PC-3 (cell line): ENCODE measurements at regions not wholly inside any gene's neighbourhood (a gene's known extent, or its start where the extent isn't known, plus 50 kb on each side); places are given as distances from the start of the nearest gene placed in this dataset.

ENCODE experiments used
- ATAC-seq: fragments of 200-7000 bp; cut with Tn5 transposase; 2 replicates; pipeline ENCODE4 v1.9.1; 2020; ENCODE audit warnings: mild to moderate bottlenecking, moderate library complexity
- BruUV-seq: library from RNA; stranded (reverse); fragments of 400-500 nt; replicated peaks from 2 replicates; lab custom pipeline; 2021; lab: Mats Ljungman, UMichigan
- CTCF ChIA-PET: fragments of 300-600 bp; sonication (Branson Sonifier 250); formaldehyde crosslinking; loops from one replicate; lab custom pipeline; 2022; ENCODE audit warnings: antibody characterized with exemption; lab: Charles Lee
- POLR2A ChIA-PET: fragments of 300-600 bp; sonication (Branson Sonifier 250); formaldehyde crosslinking; loops from one replicate; lab custom pipeline; 2022; ENCODE audit warnings: antibody characterized with exemption; ENCODE audit not compliant: unreplicated experiment; lab: Charles Lee
- DNase-seq: peaks from one replicate; pipeline ENCODE4 v3.0.0-alpha.2; 2015
- H2AFZ ChIP-seq: fragments of 300-600 bp; sonication (generic); 2 replicates; pipeline ENCODE4 v1.6.0; 2016; ENCODE audit warnings: antibody characterized with exemption, low read length
- H3F3A ChIP-seq: fragments of 300-600 bp; sonication (generic); one replicate; pipeline ENCODE4 v1.6.0; 2017; ENCODE audit warnings: antibody characterized with exemption, low read length, control low read depth, mild to moderate bottlenecking; ENCODE audit not compliant: unreplicated experiment
- H3K27ac ChIP-seq: fragments of 300-600 bp; sonication (generic); 2 replicates; pipeline ENCODE4 v1.5.1; 2016; ENCODE audit warnings: mild to moderate bottlenecking, low read length
- H3K27me3 ChIP-seq: fragments of 300-600 bp; sonication (generic); 2 replicates; pipeline ENCODE4 v1.6.1; 2016; ENCODE audit warnings: low read length, mixed read lengths
- H3K36me3 ChIP-seq: fragments of 300-600 bp; sonication (generic); 2 replicates; pipeline ENCODE4 v1.6.1; 2016; ENCODE audit warnings: low read depth, mixed run types, low read length, mixed read lengths
- H3K4me1 ChIP-seq: fragments of 300-600 bp; sonication (generic); 2 replicates; pipeline ENCODE4 v1.5.1; 2016; ENCODE audit warnings: low read length; ENCODE audit not compliant: insufficient read depth
- H3K4me2 ChIP-seq: fragments of 300-600 bp; sonication (generic); 2 replicates; pipeline ENCODE4 v1.6.0; 2016; ENCODE audit warnings: low read length
- H3K4me3 ChIP-seq: fragments of 300-600 bp; sonication (generic); 2 replicates; pipeline ENCODE4 v1.5.1; 2016; ENCODE audit warnings: mild to moderate bottlenecking, low read length, mixed read lengths
- H3K79me2 ChIP-seq: fragments of 300-600 bp; sonication (generic); 2 replicates; pipeline ENCODE4 v1.6.1; 2017; ENCODE audit warnings: low read length, mixed read lengths
- H3K9ac ChIP-seq: fragments of 300-600 bp; sonication (generic); 2 replicates; pipeline ENCODE4 v1.6.0; 2016; ENCODE audit warnings: mild to moderate bottlenecking, low read length
- H3K9me2 ChIP-seq: fragments of 300-600 bp; sonication (generic); replicated peaks from 2 replicates; pipeline ENCODE4 v1.6.1; 2016; ENCODE audit warnings: mixed run types, low read length, mixed read lengths
- H3K9me3 ChIP-seq: fragments of 300-600 bp; sonication (generic); 2 replicates; pipeline ENCODE4 v1.6.1; 2016; ENCODE audit warnings: low read length, mixed read lengths
- H4K20me1 ChIP-seq: fragments of 300-600 bp; sonication (generic); 2 replicates; pipeline ENCODE4 v1.6.1; 2016; ENCODE audit warnings: low read length, mixed read lengths
- CTCF ChIP-seq: fragments of 300-600 bp; sonication (generic); conservative IDR thresholded peaks from 2 replicates; pipeline ENCODE4 v1.5.1; 2017; ENCODE audit warnings: antibody characterized with exemption, low read depth, mild to moderate bottlenecking, low read length
- EZH2 ChIP-seq: fragments of 300-600 bp; sonication (generic); IDR thresholded peaks from one replicate; pipeline ENCODE4 v1.6.1; 2017; ENCODE audit warnings: antibody characterized with exemption, mild to moderate bottlenecking, low read length; ENCODE audit not compliant: unreplicated experiment
- EZH2phosphoT487 ChIP-seq: fragments of 300-600 bp; sonication (generic); IDR thresholded peaks from 2 replicates; pipeline ENCODE4 v1.6.1; 2018; ENCODE audit warnings: mild to moderate bottlenecking, antibody characterized with exemption, low read length, borderline replicate concordance
- intact Hi-C: fragments of 100-400 bp; cut with micrococcal nuclease; formaldehyde crosslinking; loops from 2 replicates; pipeline ENCODE4 v1.9.0; 2023

- Histone ChIP-seq H3K4me1 (no peaks in the 10 kb centered on the region), H3K36me3 (no peaks in the 10 kb centered on the region), H4K20me1 (no peaks in the 10 kb centered on the region), H3K9me3 (no peaks in the 10 kb centered on the region), H3K9ac (no peak overlapping the region), H3K27ac (no peak overlapping the region), H3K4me3 (no peak overlapping the region), H3K4me2 (no peak overlapping the region), H3K27me3 (no peaks in the 10 kb centered on the region), H2AFZ (no peak overlapping the region), H3F3A (no peaks in the 10 kb centered on the region), H3K9me2 (no peaks in the 10 kb centered on the region), H3K79me2 (no peaks in the 10 kb centered on the region)
- ChIA-PET POLR2A (no interaction called here), CTCF (no interaction called here)
- DNase-seq (no peak), ATAC-seq (no peak)
- intact Hi-C loops = no loop called here
- no peak for TF ChIP-seq EZH2phosphoT487
- no peak for TF ChIP-seq EZH2
- no peak for TF ChIP-seq CTCF
- BruUV-seq = no TSS peak
Measured at GRCh38 chr2:172375251-172375650, 52.1 kb upstream of the ITGA6 start.

DNA sequence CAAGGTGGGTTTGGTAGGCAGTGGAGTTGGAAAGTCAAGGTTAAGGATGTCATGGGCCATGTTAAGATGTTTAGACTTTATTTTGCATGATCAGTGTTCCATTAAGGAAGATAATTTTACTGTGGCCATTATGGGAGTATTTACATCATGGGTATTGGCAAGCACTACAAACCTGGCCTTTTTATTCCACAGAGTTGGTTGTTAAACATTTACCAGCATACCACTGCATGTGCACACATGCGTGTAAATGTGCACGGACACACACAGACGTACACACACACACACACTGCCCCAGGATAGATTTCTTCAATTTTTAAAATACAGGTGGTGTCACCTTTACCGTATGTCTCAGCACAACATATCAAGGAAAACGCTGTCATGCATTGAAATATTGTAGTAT is 51.4 kb upstream of the ITGA6 start:
- intact Hi-C loops = no loop called here
- H3K9ac ChIP-seq = no peak overlapping the region
- no peaks in the 10 kb centered on the region for H3K79me2 ChIP-seq
- TF ChIP-seq EZH2phosphoT487 (no peak), CTCF (no peak), EZH2 (no peak)
- no TSS peak for BruUV-seq
- H3K4me2 ChIP-seq = no peak overlapping the region
- H3K27ac ChIP-seq = no peak overlapping the region
- no peak for DNase-seq
- no peak overlapping the region for H3K4me3 ChIP-seq
- H3K9me3 ChIP-seq = no peaks in the 10 kb centered on the region
- H3K36me3 ChIP-seq = no peaks in the 10 kb centered on the region
- no peak for ATAC-seq
- H4K20me1 ChIP-seq = no peaks in the 10 kb centered on the region
- ChIA-PET CTCF (no interaction called here), POLR2A (no interaction called here)
- H3K4me1 ChIP-seq = no peaks in the 10 kb centered on the region
- H2AFZ ChIP-seq = no peak overlapping the region
- H3K9me2 ChIP-seq = no peaks in the 10 kb centered on the region
- no peaks in the 10 kb centered on the region for H3F3A ChIP-seq
- H3K27me3 ChIP-seq = no peaks in the 10 kb centered on the region

DNA sequence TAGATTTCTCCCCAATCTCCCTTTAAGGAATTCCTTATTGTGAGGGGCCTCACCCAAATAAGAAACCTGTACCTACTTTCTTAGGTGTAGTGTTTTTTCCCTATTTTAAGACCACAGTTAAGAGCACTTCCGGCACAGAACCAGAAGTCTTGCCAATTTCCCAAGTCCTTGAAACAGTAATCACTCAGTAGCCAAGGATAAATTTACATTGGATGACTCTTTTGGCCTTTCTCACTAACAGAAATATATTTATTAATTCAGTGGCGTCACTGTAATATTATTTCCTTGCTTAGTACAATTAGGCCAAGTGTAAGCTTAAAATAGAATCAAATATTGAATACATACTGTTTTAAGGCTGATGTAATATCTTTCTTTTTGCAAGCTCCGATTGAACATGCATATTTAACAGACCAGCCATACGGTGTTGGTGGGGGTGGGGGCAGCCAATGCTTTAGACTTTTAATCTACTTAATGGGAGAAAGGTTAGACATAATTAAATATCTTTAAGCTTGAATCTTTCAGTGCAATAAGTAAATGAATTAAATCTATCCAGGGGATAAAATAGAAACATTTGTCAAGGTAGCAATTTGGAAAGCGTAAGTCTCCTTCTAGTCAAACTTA is 50.8 kb upstream of the ITGA6 start:
- POLR2A ChIA-PET = no interaction called here
- no TSS peak for BruUV-seq
- ATAC-seq (no peak), DNase-seq (no peak)
- Histone ChIP-seq H3K79me2 (no peaks in the 10 kb centered on the region), H2AFZ (no peak overlapping the region), H4K20me1 (no peaks in the 10 kb centered on the region), H3K27ac (no peak overlapping the region), H3K4me1 (no peaks in the 10 kb centered on the region), H3K27me3 (no peaks in the 10 kb centered on the region), H3K4me2 (no peak overlapping the region), H3K4me3 (no peak overlapping the region), H3K9me3 (no peaks in the 10 kb centered on the region), H3K9ac (no peak overlapping the region), H3F3A (no peaks in the 10 kb centered on the region), H3K9me2 (no peaks in the 10 kb centered on the region), H3K36me3 (no peaks in the 10 kb centered on the region)
- CTCF ChIA-PET = no interaction called here
- TF ChIP-seq EZH2phosphoT487 (no peak), EZH2 (no peak), CTCF (no peak)
- intact Hi-C loops = no loop called here
